Breast epithelium (tissue), 3 donors: ENCODE measurements at regions not wholly inside any gene's neighbourhood (a gene's known extent, or its start where the extent isn't known, plus 50 kb on each side); places are given as distances from the start of the nearest gene placed in this dataset.
"Not testable (repeated sequence)": the region's sequence is repeated elsewhere in the genome, so short reads cannot be mapped to it uniquely, and the experiment has no call there.

Experiments
- CTCF ChIP-seq, 3 donors: fragments of 450-650 bp; IDR thresholded peaks; one replicate each; pipeline ENCODE4 v1.5.1; 2016 to 2017; ENCODE audit warnings: antibody characterized with exemption in 3 of 3, mild to moderate bottlenecking in 3 of 3, moderate library complexity in 3 of 3
- POLR2A ChIP-seq: fragments of 450-650 bp; IDR thresholded peaks from one replicate; pipeline ENCODE4 v1.6.1; 2016; ENCODE audit warnings: antibody characterized with exemption, mild to moderate bottlenecking, moderate library complexity
- POLR2AphosphoS5 ChIP-seq, 3 donors: sonication (generic); formaldehyde crosslinking; IDR thresholded peaks; one replicate each; pipeline ENCODE4 v1.6.1; 2017; ENCODE audit warnings: antibody characterized with exemption in 3 of 3

DNA sequence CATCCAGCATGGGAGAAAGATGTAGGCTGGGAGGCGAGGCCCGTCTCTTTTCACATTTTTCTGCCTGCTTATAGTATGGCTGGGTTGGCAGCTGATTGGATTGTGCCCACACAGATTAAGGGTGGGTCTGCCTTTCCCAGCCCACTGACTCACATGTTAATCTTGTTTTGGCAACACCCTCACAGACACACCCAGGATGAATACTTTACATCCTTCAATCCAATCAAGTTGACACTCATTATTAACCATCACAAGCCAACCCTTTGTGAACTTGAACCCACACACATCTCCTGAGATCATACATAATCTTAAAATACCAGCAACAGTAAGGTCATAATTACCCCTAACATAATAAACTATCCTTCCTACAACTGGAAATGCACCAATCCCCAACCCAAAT is 74.1 kb upstream of the XKR3 start:
- TF ChIP-seq CTCF (IDR thresholded peaks at IDR 0.05); POLR2A; POLR2AphosphoS5 (IDR thresholded peaks at IDR 0.05): not testable (repeated sequence)
